GM12892 (cell line): ENCODE measurements at regions not wholly inside any gene's neighbourhood (a gene's known extent, or its start where the extent isn't known, plus 50 kb on each side); places are given as distances from the start of the nearest gene placed in this dataset.

Experiments used
- POLR2AphosphoS5 ChIP-seq: IDR thresholded peaks from 2 replicates; pipeline ENCODE4 v1.6.1; 2011; ENCODE audit warnings: low read depth, low read length, control low read depth
- TAF1 ChIP-seq: IDR thresholded peaks from 2 replicates; pipeline ENCODE4 v1.6.1; 2011; ENCODE audit warnings: low read depth, mild to moderate bottlenecking, control low read depth, low read length, borderline replicate concordance

DNA sequence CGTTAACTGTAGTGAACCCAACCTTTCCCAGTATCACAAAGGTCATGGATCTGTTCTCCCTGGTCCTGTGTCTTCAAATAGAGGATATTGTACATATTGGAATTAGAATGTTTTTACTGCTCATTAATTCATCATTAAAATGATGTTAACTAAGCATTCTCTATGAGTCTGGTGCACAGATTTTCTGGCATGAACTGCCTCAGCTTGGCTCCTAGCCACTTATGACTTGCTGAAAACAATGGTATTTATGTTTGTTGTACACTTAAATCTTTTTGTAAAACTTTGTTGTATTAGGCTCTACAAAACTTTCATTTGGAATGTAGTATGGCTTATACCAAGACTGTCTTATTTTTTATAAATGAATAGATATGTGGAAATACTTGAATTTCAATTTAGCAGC, 329.4 kb downstream of the TFEC start:
- no peak for TF ChIP-seq TAF1
- no peak for TF ChIP-seq POLR2AphosphoS5
